ENCODE measurements at regions not wholly inside any gene's neighbourhood (a gene's known extent, or its start where the extent isn't known, plus 50 kb on each side); places are given as distances from the start of the nearest gene placed in this dataset.

- DNase-seq (ENCODE audit: low read depth), result no peak
Measured at GRCh38 chr13:73966331-73966730, 167.9 kb downstream of the KLF12 start.

GRCh38 chr13:73962284-73962683, 171.9 kb downstream of the KLF12 start:
- DNase-seq (ENCODE audit: low read depth), result no peak

- no peak for DNase-seq (ENCODE audit: low read depth)
Measured at GRCh38 chr13:73961181-73961580, 173.0 kb downstream of the KLF12 start.

GRCh38 chr13:73960474-73960873, 173.7 kb downstream of the KLF12 start:
- no peak for DNase-seq (ENCODE audit: low read depth)

GRCh38 chr13:73958657-73959397, 175.4 kb downstream of the KLF12 start:
- no peak for DNase-seq (ENCODE audit: low read depth)

- DNase-seq (ENCODE audit: low read depth), result no peak
Measured at GRCh38 chr13:73957889-73958288, 176.3 kb downstream of the KLF12 start.

GRCh38 chr13:73956795-73957408, 177.3 kb downstream of the KLF12 start:
- no peak for DNase-seq (ENCODE audit: low read depth)

- no peak for DNase-seq (ENCODE audit: low read depth)
Measured at GRCh38 chr13:73955977-73956500, 178.2 kb downstream of the KLF12 start.

- DNase-seq (ENCODE audit: low read depth), result no peak
Measured at GRCh38 chr13:73954808-73955207, 179.4 kb downstream of the KLF12 start.

- DNase-seq (ENCODE audit: low read depth), result no peak
Measured at GRCh38 chr13:73952648-73953047, 181.6 kb downstream of the KLF12 start.

GRCh38 chr13:73948848-73949529, 185.2 kb downstream of the KLF12 start:
- DNase-seq (ENCODE audit: low read depth), result no peak

- no peak for DNase-seq (ENCODE audit: low read depth)
Measured at GRCh38 chr13:73945871-73946270, 188.3 kb downstream of the KLF12 start.

GRCh38 chr13:73945382-73945781, 188.8 kb downstream of the KLF12 start:
- DNase-seq (ENCODE audit: low read depth), result no peak

GRCh38 chr13:73943965-73944233, 190.3 kb downstream of the KLF12 start:
- no peak for DNase-seq (ENCODE audit: low read depth)

GRCh38 chr13:73943137-73943964, 190.9 kb downstream of the KLF12 start:
- no peak for DNase-seq (ENCODE audit: low read depth)

- DNase-seq (ENCODE audit: low read depth), result no peak
Measured at GRCh38 chr13:73941752-73942151, 192.5 kb downstream of the KLF12 start.

GRCh38 chr13:73940098-73940497, 194.1 kb downstream of the KLF12 start:
- DNase-seq (ENCODE audit: low read depth), result no peak

- DNase-seq (ENCODE audit: low read depth), result no peak
Measured at GRCh38 chr13:73939603-73940002, 194.6 kb downstream of the KLF12 start.

- no peak for DNase-seq (ENCODE audit: low read depth)
Measured at GRCh38 chr13:73939071-73939380, 195.2 kb downstream of the KLF12 start.

GRCh38 chr13:73938372-73939070, 195.7 kb downstream of the KLF12 start:
- no peak for DNase-seq (ENCODE audit: low read depth)

GRCh38 chr13:73937441-73937840, 196.8 kb downstream of the KLF12 start:
- no peak for DNase-seq (ENCODE audit: low read depth)

GRCh38 chr13:73935991-73936390, 198.2 kb downstream of the KLF12 start:
- no peak for DNase-seq (ENCODE audit: low read depth)
